AG09319 (cell line): ENCODE measurements at regions not wholly inside any gene's neighbourhood (a gene's known extent, or its start where the extent isn't known, plus 50 kb on each side); places are given as distances from the start of the nearest gene placed in this dataset.
"Not testable (repeated sequence)": the region's sequence is repeated elsewhere in the genome, so short reads cannot be mapped to it uniquely, and the experiment has no call there.

Source experiments
- DNase-seq: peaks from one replicate; pipeline ENCODE4 v3.0.0-alpha.2; 2010; ENCODE audit warnings: low read depth; ENCODE audit errors: extremely low read depth
- CTCF ChIP-seq: IDR thresholded peaks from 2 replicates; pipeline ENCODE4 v1.5.1; 2011; ENCODE audit warnings: low read depth, mild to moderate bottlenecking, inconsistent platforms, low read length, moderate library complexity

- DNase-seq, result no peak
- no peak for TF ChIP-seq CTCF
These were observed 161.3 kb downstream of the THBS2 start for GRCh38 chr6:169092375-169092774.

- DNase-seq, result not testable (repeated sequence)
These were observed 163.0 kb downstream of the THBS2 start for GRCh38 chr6:169090514-169091127.

- no peak for TF ChIP-seq CTCF
- no peak for DNase-seq
These were observed 164.9 kb downstream of the THBS2 start for GRCh38 chr6:169088762-169089161.

GRCh38 chr6:169087443-169088041 is 166.1 kb downstream of the THBS2 start:
- TF ChIP-seq CTCF, result no peak
- no peak for DNase-seq

- DNase-seq, result not testable (repeated sequence)
These were observed 167.0 kb downstream of the THBS2 start for GRCh38 chr6:169086616-169087015.

GRCh38 chr6:169086020-169086419 is 167.6 kb downstream of the THBS2 start:
- TF ChIP-seq CTCF, result no peak

GRCh38 chr6:169085466-169085865 is 168.2 kb downstream of the THBS2 start:
- TF ChIP-seq CTCF, result no peak

More at GRCh38 chr6:169086020-169086419, 167.6 kb downstream of the THBS2 start:
- no peak for DNase-seq

GRCh38 chr6:169084557-169084956 is 169.1 kb downstream of the THBS2 start:
- not testable (repeated sequence) for DNase-seq

More at GRCh38 chr6:169085466-169085865, 168.2 kb downstream of the THBS2 start:
- no peak for DNase-seq

GRCh38 chr6:169084067-169084466 is 169.6 kb downstream of the THBS2 start:
- no peak for DNase-seq
- no peak for TF ChIP-seq CTCF
